ENCODE measurements at regions not wholly inside any gene's neighbourhood (a gene's known extent, or its start where the extent isn't known, plus 50 kb on each side); places are given as distances from the start of the nearest gene placed in this dataset.

- TF ChIP-seq POLR2A (IDR thresholded peaks at IDR 0.05) (no peak), EP300 (IDR thresholded peaks at IDR 0.05) (no peak), POLR2AphosphoS5 (IDR thresholded peaks at IDR 0.05) (no peak)
- TF ChIP-seq, protein P1, sequence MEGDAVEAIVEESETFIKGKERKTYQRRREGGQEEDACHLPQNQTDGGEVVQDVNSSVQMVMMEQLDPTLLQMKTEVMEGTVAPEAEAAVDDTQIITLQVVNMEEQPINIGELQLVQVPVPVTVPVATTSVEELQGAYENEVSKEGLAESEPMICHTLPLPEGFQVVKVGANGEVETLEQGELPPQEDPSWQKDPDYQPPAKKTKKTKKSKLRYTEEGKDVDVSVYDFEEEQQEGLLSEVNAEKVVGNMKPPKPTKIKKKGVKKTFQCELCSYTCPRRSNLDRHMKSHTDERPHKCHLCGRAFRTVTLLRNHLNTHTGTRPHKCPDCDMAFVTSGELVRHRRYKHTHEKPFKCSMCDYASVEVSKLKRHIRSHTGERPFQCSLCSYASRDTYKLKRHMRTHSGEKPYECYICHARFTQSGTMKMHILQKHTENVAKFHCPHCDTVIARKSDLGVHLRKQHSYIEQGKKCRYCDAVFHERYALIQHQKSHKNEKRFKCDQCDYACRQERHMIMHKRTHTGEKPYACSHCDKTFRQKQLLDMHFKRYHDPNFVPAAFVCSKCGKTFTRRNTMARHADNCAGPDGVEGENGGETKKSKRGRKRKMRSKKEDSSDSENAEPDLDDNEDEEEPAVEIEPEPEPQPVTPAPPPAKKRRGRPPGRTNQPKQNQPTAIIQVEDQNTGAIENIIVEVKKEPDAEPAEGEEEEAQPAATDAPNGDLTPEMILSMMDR (IDR thresholded peaks at IDR 0.05), result no peak
Measured at GRCh38 chr20:40433341-40433861, 255.6 kb downstream of the MAFB start.

Measured in sigmoid colon (tissue), 4 donors.